PC-3 (cell line): ENCODE measurements at regions not wholly inside any gene's neighbourhood (a gene's known extent, or its start where the extent isn't known, plus 50 kb on each side); places are given as distances from the start of the nearest gene placed in this dataset.
A peak's percentile ranks its signal among the peaks of the same experiment; 100 is the strongest.

Experiments used
- ATAC-seq: fragments of 200-7000 bp; cut with Tn5 transposase; 2 replicates; pipeline ENCODE4 v1.9.1; 2020; ENCODE audit warnings: mild to moderate bottlenecking, moderate library complexity
- BruUV-seq: library from RNA; stranded (reverse); fragments of 400-500 nt; replicated peaks from 2 replicates; lab custom pipeline; 2021; lab: Mats Ljungman, UMichigan
- CTCF ChIA-PET: fragments of 300-600 bp; sonication (Branson Sonifier 250); formaldehyde crosslinking; loops from one replicate; lab custom pipeline; 2022; ENCODE audit warnings: antibody characterized with exemption; lab: Charles Lee
- POLR2A ChIA-PET: fragments of 300-600 bp; sonication (Branson Sonifier 250); formaldehyde crosslinking; loops from one replicate; lab custom pipeline; 2022; ENCODE audit warnings: antibody characterized with exemption; ENCODE audit not compliant: unreplicated experiment; lab: Charles Lee
- DNase-seq: peaks from one replicate; pipeline ENCODE4 v3.0.0-alpha.2; 2015
- H2AFZ ChIP-seq: fragments of 300-600 bp; sonication (generic); 2 replicates; pipeline ENCODE4 v1.6.0; 2016; ENCODE audit warnings: antibody characterized with exemption, low read length
- H3F3A ChIP-seq: fragments of 300-600 bp; sonication (generic); one replicate; pipeline ENCODE4 v1.6.0; 2017; ENCODE audit warnings: antibody characterized with exemption, low read length, control low read depth, mild to moderate bottlenecking; ENCODE audit not compliant: unreplicated experiment
- H3K27ac ChIP-seq: fragments of 300-600 bp; sonication (generic); 2 replicates; pipeline ENCODE4 v1.5.1; 2016; ENCODE audit warnings: mild to moderate bottlenecking, low read length
- H3K27me3 ChIP-seq: fragments of 300-600 bp; sonication (generic); 2 replicates; pipeline ENCODE4 v1.6.1; 2016; ENCODE audit warnings: low read length, mixed read lengths
- H3K36me3 ChIP-seq: fragments of 300-600 bp; sonication (generic); 2 replicates; pipeline ENCODE4 v1.6.1; 2016; ENCODE audit warnings: low read depth, mixed run types, low read length, mixed read lengths
- H3K4me1 ChIP-seq: fragments of 300-600 bp; sonication (generic); 2 replicates; pipeline ENCODE4 v1.5.1; 2016; ENCODE audit warnings: low read length; ENCODE audit not compliant: insufficient read depth
- H3K4me2 ChIP-seq: fragments of 300-600 bp; sonication (generic); 2 replicates; pipeline ENCODE4 v1.6.0; 2016; ENCODE audit warnings: low read length
- H3K4me3 ChIP-seq: fragments of 300-600 bp; sonication (generic); 2 replicates; pipeline ENCODE4 v1.5.1; 2016; ENCODE audit warnings: mild to moderate bottlenecking, low read length, mixed read lengths
- H3K79me2 ChIP-seq: fragments of 300-600 bp; sonication (generic); 2 replicates; pipeline ENCODE4 v1.6.1; 2017; ENCODE audit warnings: low read length, mixed read lengths
- H3K9ac ChIP-seq: fragments of 300-600 bp; sonication (generic); 2 replicates; pipeline ENCODE4 v1.6.0; 2016; ENCODE audit warnings: mild to moderate bottlenecking, low read length
- H3K9me2 ChIP-seq: fragments of 300-600 bp; sonication (generic); replicated peaks from 2 replicates; pipeline ENCODE4 v1.6.1; 2016; ENCODE audit warnings: mixed run types, low read length, mixed read lengths
- H3K9me3 ChIP-seq: fragments of 300-600 bp; sonication (generic); 2 replicates; pipeline ENCODE4 v1.6.1; 2016; ENCODE audit warnings: low read length, mixed read lengths
- H4K20me1 ChIP-seq: fragments of 300-600 bp; sonication (generic); 2 replicates; pipeline ENCODE4 v1.6.1; 2016; ENCODE audit warnings: low read length, mixed read lengths
- CTCF ChIP-seq: fragments of 300-600 bp; sonication (generic); conservative IDR thresholded peaks from 2 replicates; pipeline ENCODE4 v1.5.1; 2017; ENCODE audit warnings: antibody characterized with exemption, low read depth, mild to moderate bottlenecking, low read length
- EZH2 ChIP-seq: fragments of 300-600 bp; sonication (generic); IDR thresholded peaks from one replicate; pipeline ENCODE4 v1.6.1; 2017; ENCODE audit warnings: antibody characterized with exemption, mild to moderate bottlenecking, low read length; ENCODE audit not compliant: unreplicated experiment
- EZH2phosphoT487 ChIP-seq: fragments of 300-600 bp; sonication (generic); IDR thresholded peaks from 2 replicates; pipeline ENCODE4 v1.6.1; 2018; ENCODE audit warnings: mild to moderate bottlenecking, antibody characterized with exemption, low read length, borderline replicate concordance
- intact Hi-C: fragments of 100-400 bp; cut with micrococcal nuclease; formaldehyde crosslinking; loops from 2 replicates; pipeline ENCODE4 v1.9.0; 2023

- intact Hi-C loops: no loop called here
- Histone ChIP-seq H3K4me3 (no peak overlapping the region), H3K27me3 (no peaks in the 10 kb centered on the region), H3F3A (no peaks in the 10 kb centered on the region), H3K79me2 (no peaks in the 10 kb centered on the region), H4K20me1 (no peaks in the 10 kb centered on the region), H3K36me3 (no peaks in the 10 kb centered on the region), H3K9me3 (no peaks in the 10 kb centered on the region), H3K4me1 (no peaks in the 10 kb centered on the region), H3K4me2 (no peak overlapping the region), H3K9ac (no peak overlapping the region), H3K9me2 (no peaks in the 10 kb centered on the region), H3K27ac (no peak overlapping the region), H2AFZ (no peak overlapping the region)
- DNase-seq: no peak
- ChIA-PET CTCF (interaction anchor here (0.6 kb wide), 1 partner anchor 53 kb away, joined by 3 read pairs; no protein-coding TSS in a partner anchor), POLR2A (no interaction called here)
- no TSS peak for BruUV-seq
- ATAC-seq: no peak
- TF ChIP-seq EZH2phosphoT487 (no peak), EZH2 (no peak), CTCF (no peak)
Measured at GRCh38 chr1:239031310-239031709, 355.1 kb upstream of the CHRM3 start.

DNA sequence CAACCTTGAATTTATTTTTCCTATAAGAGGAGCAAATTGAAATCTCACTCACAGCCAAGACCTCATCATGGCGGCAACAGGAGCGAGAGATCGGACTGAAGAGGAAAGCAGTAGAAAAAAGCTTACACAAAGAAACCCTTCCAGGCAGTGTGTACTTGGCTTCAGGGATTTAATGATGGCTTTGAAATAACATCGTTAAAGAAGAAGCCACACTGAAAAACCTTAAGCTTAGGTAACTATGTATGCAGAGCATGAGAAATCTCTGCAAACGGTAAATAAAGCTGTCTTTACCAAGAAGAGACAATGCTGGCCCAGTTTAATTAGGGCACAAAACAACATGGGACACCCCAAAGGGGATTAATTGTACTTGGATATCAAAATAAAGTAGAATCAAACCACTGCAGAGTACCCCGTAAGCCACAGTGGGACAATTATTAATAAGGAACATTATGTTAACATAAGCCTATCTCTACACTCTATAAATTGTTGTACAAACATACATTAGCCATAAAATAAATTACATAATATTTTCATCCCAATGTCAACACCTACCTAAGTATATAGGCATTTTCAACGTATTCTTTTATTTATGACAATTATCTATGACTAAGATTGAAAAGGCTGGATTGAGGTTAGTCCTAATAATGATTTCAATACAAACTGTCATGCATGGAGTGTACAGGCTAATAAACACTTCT, 360.2 kb upstream of the CHRM3 start:
- ChIA-PET POLR2A (no interaction called here), CTCF (no interaction called here)
- Histone ChIP-seq H3K4me2 (no peak overlapping the region), H2AFZ (no peak overlapping the region), H4K20me1 (no peaks in the 10 kb centered on the region), H3K9ac (no peak overlapping the region), H3F3A (no peaks in the 10 kb centered on the region), H3K4me1 (no peaks in the 10 kb centered on the region), H3K79me2 (no peaks in the 10 kb centered on the region), H3K27me3 (no peaks in the 10 kb centered on the region), H3K27ac (no peak overlapping the region), H3K9me3 (no peaks in the 10 kb centered on the region), H3K36me3 (no peaks in the 10 kb centered on the region), H3K9me2 (no peaks in the 10 kb centered on the region), H3K4me3 (no peak overlapping the region)
- no peak for DNase-seq
- TF ChIP-seq EZH2phosphoT487: no peak
- no peak for TF ChIP-seq EZH2
- TF ChIP-seq CTCF: no peak
- intact Hi-C loops: no loop called here
- ATAC-seq: peak; percentile 88
- BruUV-seq: no TSS peak

GRCh38 chr1:239025223-239025622, 361.1 kb upstream of the CHRM3 start:
- H3K4me1 ChIP-seq: no peaks in the 10 kb centered on the region
- POLR2A ChIA-PET: no interaction called here
- H3K9ac ChIP-seq: no peak overlapping the region
- H4K20me1 ChIP-seq: no peaks in the 10 kb centered on the region
- no TSS peak for BruUV-seq
- H3K79me2 ChIP-seq: no peaks in the 10 kb centered on the region
- H3K4me3 ChIP-seq: no peak overlapping the region
- no peak for ATAC-seq
- no peaks in the 10 kb centered on the region for H3F3A ChIP-seq
- no peaks in the 10 kb centered on the region for H3K27me3 ChIP-seq
- no peak for TF ChIP-seq CTCF
- TF ChIP-seq EZH2phosphoT487: no peak
- TF ChIP-seq EZH2: no peak
- no peak for DNase-seq
- no peak overlapping the region for H3K27ac ChIP-seq
- intact Hi-C loops: no loop called here
- CTCF ChIA-PET: no interaction called here
- no peak overlapping the region for H2AFZ ChIP-seq
- H3K9me3 ChIP-seq: no peaks in the 10 kb centered on the region
- H3K4me2 ChIP-seq: no peak overlapping the region
- no peaks in the 10 kb centered on the region for H3K9me2 ChIP-seq
- H3K36me3 ChIP-seq: no peaks in the 10 kb centered on the region
